ENCODE measurements at regions not wholly inside any gene's neighbourhood (a gene's known extent, or its start where the extent isn't known, plus 50 kb on each side); places are given as distances from the start of the nearest gene placed in this dataset.

DNA sequence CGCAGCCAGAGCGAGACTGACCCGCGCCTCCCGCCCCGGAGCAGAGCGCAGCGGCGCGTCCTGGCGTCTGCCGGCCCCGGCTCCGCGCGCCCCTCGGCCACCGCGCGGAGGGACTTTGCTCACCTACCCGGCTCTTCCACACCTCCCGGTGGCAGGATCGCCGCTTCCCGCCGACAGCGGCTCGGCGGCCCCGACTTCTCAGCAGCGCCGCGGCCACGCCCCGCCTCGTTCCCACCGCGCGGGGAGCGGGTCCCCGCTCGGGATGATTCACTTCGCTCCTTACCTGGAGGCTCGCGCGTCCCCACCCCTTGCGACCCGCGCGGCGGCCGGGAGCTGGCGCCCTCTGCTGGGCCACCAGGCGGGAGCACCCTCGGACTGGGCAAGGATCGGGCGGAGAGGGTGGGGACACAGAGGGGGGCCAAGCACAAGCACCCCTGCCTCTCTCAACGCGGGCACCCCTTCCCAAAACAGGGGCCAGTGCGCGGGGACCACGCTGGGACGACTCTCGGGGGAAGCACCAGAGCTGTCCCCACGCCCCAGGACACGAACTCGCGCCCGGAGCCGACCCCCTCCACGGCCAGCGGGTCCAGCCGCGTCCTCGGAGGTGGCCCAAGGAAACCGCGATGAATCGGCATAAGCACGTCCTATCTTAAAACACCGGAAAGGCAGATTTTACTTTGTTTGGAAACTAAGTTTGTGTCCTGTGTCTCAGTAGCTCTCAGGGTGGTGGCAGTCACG, 101.0 kb upstream of the SVIL start:
- Histone ChIP-seq H3K79me2 (ENCODE audit: low read length) (peaks cover 46% of the 10 kb centered on the region), H3K4me2 (ENCODE audit: low read length) (peak overlapping the region; percentile 91), H4K20me1 (ENCODE audit: low read length) (peaks cover 34% of the 10 kb centered on the region), H3K36me3 (ENCODE audit: low read depth, low read length) (no peaks in the 10 kb centered on the region), H3K4me3 (ENCODE audit: low read length) (peak overlapping the region; percentile 81), H3F3A (ENCODE audit: low read length, unreplicated experiment) (no peaks in the 10 kb centered on the region), H3K9ac (ENCODE audit: low read length) (peak overlapping the region; percentile 89), H3K4me1 (ENCODE audit: insufficient read depth, low read length) (peaks cover 13% of the 10 kb centered on the region; the same call in 1 of the 2 replicates), H2AFZ (ENCODE audit: low read length) (peak overlapping the region; percentile 78), H3K27ac (ENCODE audit: low read length) (peak overlapping the region; percentile 69), H3K9me2 (replicated peaks; ENCODE audit: low read length) (no peaks in the 10 kb centered on the region), H3K9me3 (ENCODE audit: low read length) (no peaks in the 10 kb centered on the region), H3K27me3 (ENCODE audit: low read length) (no peaks in the 10 kb centered on the region)
- peak; percentile 79 for ATAC-seq
- CTCF ChIA-PET, result interaction anchor here (0.6 kb wide), 1 partner anchor 145 kb away, joined by 3 read pairs; no protein-coding TSS in a partner anchor
- no peak for TF ChIP-seq EZH2 (IDR thresholded peaks at IDR 0.05; ENCODE audit: low read length, unreplicated experiment)
- TF ChIP-seq, protein P1, sequence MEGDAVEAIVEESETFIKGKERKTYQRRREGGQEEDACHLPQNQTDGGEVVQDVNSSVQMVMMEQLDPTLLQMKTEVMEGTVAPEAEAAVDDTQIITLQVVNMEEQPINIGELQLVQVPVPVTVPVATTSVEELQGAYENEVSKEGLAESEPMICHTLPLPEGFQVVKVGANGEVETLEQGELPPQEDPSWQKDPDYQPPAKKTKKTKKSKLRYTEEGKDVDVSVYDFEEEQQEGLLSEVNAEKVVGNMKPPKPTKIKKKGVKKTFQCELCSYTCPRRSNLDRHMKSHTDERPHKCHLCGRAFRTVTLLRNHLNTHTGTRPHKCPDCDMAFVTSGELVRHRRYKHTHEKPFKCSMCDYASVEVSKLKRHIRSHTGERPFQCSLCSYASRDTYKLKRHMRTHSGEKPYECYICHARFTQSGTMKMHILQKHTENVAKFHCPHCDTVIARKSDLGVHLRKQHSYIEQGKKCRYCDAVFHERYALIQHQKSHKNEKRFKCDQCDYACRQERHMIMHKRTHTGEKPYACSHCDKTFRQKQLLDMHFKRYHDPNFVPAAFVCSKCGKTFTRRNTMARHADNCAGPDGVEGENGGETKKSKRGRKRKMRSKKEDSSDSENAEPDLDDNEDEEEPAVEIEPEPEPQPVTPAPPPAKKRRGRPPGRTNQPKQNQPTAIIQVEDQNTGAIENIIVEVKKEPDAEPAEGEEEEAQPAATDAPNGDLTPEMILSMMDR (conservative IDR thresholded peaks at IDR 0.05; ENCODE audit: low read depth, low read length), result peak; percentile 71
- DNase-seq, result peak; percentile 89
- intact Hi-C loops (cut with micrococcal nuclease), result loop anchor here (1.0 to 5.0 kb wide), 7 partner anchors 21 to 201 kb away; no protein-coding TSS in a partner anchor
- BruUV-seq (replicated peaks), result TSS peak; percentile 63
- POLR2A ChIA-PET (ENCODE audit: unreplicated experiment), result no interaction called here

DNA sequence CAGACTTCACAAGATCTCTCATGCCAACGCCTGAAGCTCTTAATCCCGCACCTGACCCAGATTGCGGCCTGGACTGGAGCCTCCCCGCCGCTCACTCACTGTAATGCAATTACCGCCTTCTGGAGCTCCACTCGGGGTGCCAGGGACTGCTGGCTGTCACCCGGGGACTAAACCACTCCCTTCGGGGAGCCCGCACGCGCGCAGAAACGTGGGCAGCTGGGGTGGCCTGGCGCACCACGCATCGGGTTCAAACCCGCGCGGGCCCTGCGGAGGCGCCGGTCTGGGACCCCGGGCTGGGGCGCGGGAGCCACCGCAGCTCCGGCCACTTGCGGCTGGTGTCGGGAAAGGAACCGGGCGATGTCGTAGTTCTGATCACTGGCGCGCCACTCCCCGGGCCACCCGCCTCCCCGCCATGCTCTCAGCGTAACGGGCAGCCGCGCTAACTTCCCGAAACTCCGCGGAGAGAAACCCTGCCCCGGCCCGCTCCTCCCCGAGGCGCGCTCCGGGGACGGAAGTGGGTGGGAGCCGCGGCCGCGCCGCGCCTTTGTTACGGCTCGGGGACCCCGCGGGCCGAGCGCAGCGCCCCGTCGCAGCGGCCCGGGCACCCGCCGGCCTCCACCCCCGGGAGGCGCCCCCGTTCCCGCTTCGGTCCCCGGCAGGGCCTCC, 100.3 kb upstream of the SVIL start:
- BruUV-seq (replicated peaks), result no TSS peak
- Histone ChIP-seq H2AFZ (ENCODE audit: low read length) (0 out of 2 replicates have a peak overlapping the region, but pooled peaks have one; percentile 9), H3K4me2 (ENCODE audit: low read length) (peak overlapping the region; percentile 91), H3K9me2 (replicated peaks; ENCODE audit: low read length) (no peaks in the 10 kb centered on the region), H3K4me3 (ENCODE audit: low read length) (peak overlapping the region; percentile 81), H3K9ac (ENCODE audit: low read length) (peak overlapping the region; percentile 89), H3F3A (ENCODE audit: low read length, unreplicated experiment) (no peaks in the 10 kb centered on the region), H3K9me3 (ENCODE audit: low read length) (no peaks in the 10 kb centered on the region), H3K36me3 (ENCODE audit: low read depth, low read length) (peaks cover 4% of the 10 kb centered on the region; the same call in 1 of the 2 replicates), H3K27ac (ENCODE audit: low read length) (peak overlapping the region; percentile 69), H3K79me2 (ENCODE audit: low read length) (peaks cover 53% of the 10 kb centered on the region), H3K4me1 (ENCODE audit: insufficient read depth, low read length) (peaks cover 13% of the 10 kb centered on the region; the same call in 1 of the 2 replicates), H4K20me1 (ENCODE audit: low read length) (peaks cover 37% of the 10 kb centered on the region), H3K27me3 (ENCODE audit: low read length) (no peaks in the 10 kb centered on the region)
- TF ChIP-seq EZH2phosphoT487 (IDR thresholded peaks at IDR 0.05; ENCODE audit: borderline replicate concordance, low read length) (no peak), EZH2 (IDR thresholded peaks at IDR 0.05; ENCODE audit: low read length, unreplicated experiment) (no peak)
- TF ChIP-seq, protein P1 (conservative IDR thresholded peaks at IDR 0.05; ENCODE audit: low read depth, low read length), result no peak
- intact Hi-C loops (cut with micrococcal nuclease), result loop anchor here (1.0 to 5.0 kb wide), 5 partner anchors 20 to 200 kb away; no protein-coding TSS in a partner anchor
- POLR2A ChIA-PET (ENCODE audit: unreplicated experiment), result no interaction called here
- DNase-seq (peak; percentile 30), ATAC-seq (peak; percentile 30)
- CTCF ChIA-PET, result interaction anchor here (0.5 kb wide), 1 partner anchor 217 kb away, joined by 3 read pairs; no protein-coding TSS in a partner anchor
